ELR (cell line): ENCODE measurements at regions not wholly inside any gene's neighbourhood (a gene's known extent, or its start where the extent isn't known, plus 50 kb on each side); places are given as distances from the start of the nearest gene placed in this dataset.

Experiments used
- DNase-seq: peaks from one replicate; pipeline ENCODE4 v3.0.0-alpha.2; 2015; ENCODE audit warnings: low read depth

GRCh38 chr2:176647325-176648165, 378.3 kb downstream of the MTX2 start:
- no peak for DNase-seq

GRCh38 chr2:176648700-176649297, 379.6 kb downstream of the MTX2 start:
- no peak for DNase-seq

- peak; percentile 28 for DNase-seq
Observed at GRCh38 chr2:176650104-176650837, 381.0 kb downstream of the MTX2 start.

- DNase-seq: no peak
Observed at GRCh38 chr2:176650838-176651555, 381.8 kb downstream of the MTX2 start.

GRCh38 chr2:176652300-176653182, 383.3 kb downstream of the MTX2 start:
- DNase-seq: peak; percentile 80

GRCh38 chr2:176653479-176654443, 384.5 kb downstream of the MTX2 start:
- DNase-seq: peak; percentile 87

GRCh38 chr2:176656038-176656775, 387.0 kb downstream of the MTX2 start:
- DNase-seq: no peak

GRCh38 chr2:176656776-176657140, 387.5 kb downstream of the MTX2 start:
- no peak for DNase-seq

GRCh38 chr2:176657393-176657792, 388.2 kb downstream of the MTX2 start:
- DNase-seq: no peak

- DNase-seq: no peak
Observed at GRCh38 chr2:176658708-176659107, 389.5 kb downstream of the MTX2 start.

GRCh38 chr2:176662753-176663152, 393.5 kb downstream of the MTX2 start:
- no peak for DNase-seq

- peak; percentile 40 for DNase-seq
Observed at GRCh38 chr2:176664478-176664877, 395.2 kb downstream of the MTX2 start.

GRCh38 chr2:176665086-176665485, 395.8 kb downstream of the MTX2 start:
- no peak for DNase-seq

- no peak for DNase-seq
Observed at GRCh38 chr2:176668912-176669311, 399.7 kb downstream of the MTX2 start.

- DNase-seq: no peak
Observed at GRCh38 chr2:176669398-176670174, 400.3 kb downstream of the MTX2 start.

GRCh38 chr2:176675271-176675949, 406.2 kb downstream of the MTX2 start:
- DNase-seq: no peak

- no peak for DNase-seq
Observed at GRCh38 chr2:176677746-176678265, 408.6 kb downstream of the MTX2 start.

- DNase-seq: no peak
Observed at GRCh38 chr2:176678571-176678970, 409.3 kb downstream of the MTX2 start.
